Fibroblast of lung (primary cell): ENCODE measurements at regions not wholly inside any gene's neighbourhood (a gene's known extent, or its start where the extent isn't known, plus 50 kb on each side); places are given as distances from the start of the nearest gene placed in this dataset.

Experiments
- EZH2 ChIP-seq: IDR thresholded peaks from 2 replicates; pipeline ENCODE4 v1.5.1; 2012; ENCODE audit warnings: low read length, control low read depth, mild to moderate bottlenecking; ENCODE audit errors: missing control alignments
- TF ChIP-seq, protein P1 (sequence below), 2 donors: IDR thresholded peaks in 1 of 2; conservative IDR thresholded peaks in 1 of 2; 1 replicate in 1 of 2; 2 replicates in 1 of 2; pipeline ENCODE4 v1.5.1; 2011 to 2012; ENCODE audit warnings: low read length in 2 of 2, control low read depth in 1 of 2, inconsistent platforms in 1 of 2, low read depth in 1 of 2, mild to moderate bottlenecking in 1 of 2

DNA sequence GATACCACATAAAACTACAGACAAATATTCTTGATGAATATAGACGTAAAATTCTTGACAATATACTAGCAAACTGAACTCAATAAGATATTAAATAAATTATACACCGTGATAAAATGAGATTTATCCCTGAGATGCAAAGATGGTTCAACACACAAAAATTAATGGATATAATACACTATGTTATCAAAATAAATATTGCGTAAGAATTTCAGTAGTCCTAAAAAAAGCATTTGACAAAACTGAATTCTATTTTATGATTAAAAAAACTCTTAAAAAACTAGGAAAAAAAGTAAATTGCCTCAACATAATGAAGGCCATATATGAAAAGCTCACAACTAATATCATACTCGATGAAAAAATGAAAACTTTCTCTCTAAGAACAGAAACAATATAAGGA lies 472.3 kb upstream of the GRIA1 start:
- TF ChIP-seq, protein P1, sequence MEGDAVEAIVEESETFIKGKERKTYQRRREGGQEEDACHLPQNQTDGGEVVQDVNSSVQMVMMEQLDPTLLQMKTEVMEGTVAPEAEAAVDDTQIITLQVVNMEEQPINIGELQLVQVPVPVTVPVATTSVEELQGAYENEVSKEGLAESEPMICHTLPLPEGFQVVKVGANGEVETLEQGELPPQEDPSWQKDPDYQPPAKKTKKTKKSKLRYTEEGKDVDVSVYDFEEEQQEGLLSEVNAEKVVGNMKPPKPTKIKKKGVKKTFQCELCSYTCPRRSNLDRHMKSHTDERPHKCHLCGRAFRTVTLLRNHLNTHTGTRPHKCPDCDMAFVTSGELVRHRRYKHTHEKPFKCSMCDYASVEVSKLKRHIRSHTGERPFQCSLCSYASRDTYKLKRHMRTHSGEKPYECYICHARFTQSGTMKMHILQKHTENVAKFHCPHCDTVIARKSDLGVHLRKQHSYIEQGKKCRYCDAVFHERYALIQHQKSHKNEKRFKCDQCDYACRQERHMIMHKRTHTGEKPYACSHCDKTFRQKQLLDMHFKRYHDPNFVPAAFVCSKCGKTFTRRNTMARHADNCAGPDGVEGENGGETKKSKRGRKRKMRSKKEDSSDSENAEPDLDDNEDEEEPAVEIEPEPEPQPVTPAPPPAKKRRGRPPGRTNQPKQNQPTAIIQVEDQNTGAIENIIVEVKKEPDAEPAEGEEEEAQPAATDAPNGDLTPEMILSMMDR (conservative IDR thresholded peaks at IDR 0.05 in 1 of 2, IDR thresholded peaks at IDR 0.05 in 1 of 2; ENCODE audit: low read depth in 1 of 2, low read length in 2 of 2): no peak
- no peak for TF ChIP-seq EZH2
